ENCODE measurements at regions not wholly inside any gene's neighbourhood (a gene's known extent, or its start where the extent isn't known, plus 50 kb on each side); places are given as distances from the start of the nearest gene placed in this dataset.

DNA sequence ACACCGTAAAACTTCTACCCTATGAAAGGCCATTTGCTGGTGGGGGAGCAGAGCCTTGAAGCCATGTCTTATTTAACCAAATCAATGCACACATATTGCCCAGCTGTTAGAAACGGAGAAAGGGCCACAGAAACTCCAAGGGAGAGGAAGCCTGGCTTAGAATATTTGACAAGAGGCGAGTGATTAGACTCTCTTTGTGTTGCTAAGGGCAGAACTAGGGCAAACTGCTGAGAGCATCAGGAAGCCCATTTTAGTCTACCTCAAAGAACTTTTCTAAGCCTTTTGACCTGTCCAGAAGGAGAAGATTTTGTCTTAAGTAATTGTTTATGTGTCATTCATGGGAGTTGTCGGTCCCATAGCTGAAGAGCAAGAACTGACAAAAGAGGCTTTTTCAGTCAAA, 54.4 kb upstream of the CELF4 start:
- Histone ChIP-seq H3K9me3 (no peaks in the 10 kb centered on the region), H3K4me3 (no peak overlapping the region), H3K4me1 (no peaks in the 10 kb centered on the region), H3K36me3 (no peaks in the 10 kb centered on the region), H3K27ac (no peak overlapping the region), H3K27me3 (no peaks in the 10 kb centered on the region)
- no peak for ATAC-seq
- TF ChIP-seq POLR2A (IDR thresholded peaks at IDR 0.05) (no peak), CTCF (IDR thresholded peaks at IDR 0.05) (no peak)
- WGBS (ENCODE audit: insufficient coverage, low coverage, low lambda C conversion rate, missing lambda C conversion rate) = 31% methylated on average over 3 of the region's 4 CpGs
- no peak for DNase-seq
- intact Hi-C loops (cut with DNase I) = no loop called here

- WGBS (ENCODE audit: insufficient coverage, low coverage, low lambda C conversion rate, missing lambda C conversion rate) = 0% methylated on average over 2 of the region's 2 CpGs
- no peak for ATAC-seq
- no peak for TF ChIP-seq CTCF (IDR thresholded peaks at IDR 0.05)
- no peak for TF ChIP-seq POLR2A (IDR thresholded peaks at IDR 0.05)
These were observed 52.0 kb upstream of the CELF4 start for GRCh38 chr18:37617623-37618022.

More at GRCh38 chr18:37617623-37618022, 52.0 kb upstream of the CELF4 start:
- no peaks in the 10 kb centered on the region for H3K36me3 ChIP-seq
- H3K4me1 ChIP-seq = no peaks in the 10 kb centered on the region
- DNase-seq = no peak
- intact Hi-C loops (cut with DNase I) = no loop called here
- no peak overlapping the region for H3K27ac ChIP-seq
- H3K9me3 ChIP-seq = no peaks in the 10 kb centered on the region
- H3K4me3 ChIP-seq = no peak overlapping the region
- H3K27me3 ChIP-seq = no peaks in the 10 kb centered on the region

MicroRNA genes in the stretch of these regions (microRNA counts, 767-probe panel; counts per million panel counts)
- microRNA hsa-miR-924 = 237 counts per million

Small RNA genes lying in the stretch of these regions (microRNA-seq; reads per million reads assigned to microRNA genes)
- 0 reads per million in 2 donors for gene MIR4318
- 0 reads per million in 2 donors for gene MIR5583-1
- gene MIR5583-2 = 0 reads per million in 2 donors
- 0 reads per million in 2 donors for gene MIR924

Small RNA genes lying in the stretch of these regions (small RNA-seq; reads per million reads assigned to genes)
- gene AC011712.1 = 0 reads per million in 2 experiments
- 0 reads per million in 2 experiments for gene MIR4318
- gene MIR5583-1 = 0 reads per million in 2 experiments
- gene RN7SKP182 = 0 reads per million in 2 experiments
- gene RNU6-1242P = 0 reads per million in 2 experiments
- 0 reads per million in 2 experiments for gene RNU6-706P
